ENCODE measurements at regions not wholly inside any gene's neighbourhood (a gene's known extent, or its start where the extent isn't known, plus 50 kb on each side); places are given as distances from the start of the nearest gene placed in this dataset.
"Not testable (repeated sequence)": the region's sequence is repeated elsewhere in the genome, so short reads cannot be mapped to it uniquely, and the experiment has no call there.

DNA sequence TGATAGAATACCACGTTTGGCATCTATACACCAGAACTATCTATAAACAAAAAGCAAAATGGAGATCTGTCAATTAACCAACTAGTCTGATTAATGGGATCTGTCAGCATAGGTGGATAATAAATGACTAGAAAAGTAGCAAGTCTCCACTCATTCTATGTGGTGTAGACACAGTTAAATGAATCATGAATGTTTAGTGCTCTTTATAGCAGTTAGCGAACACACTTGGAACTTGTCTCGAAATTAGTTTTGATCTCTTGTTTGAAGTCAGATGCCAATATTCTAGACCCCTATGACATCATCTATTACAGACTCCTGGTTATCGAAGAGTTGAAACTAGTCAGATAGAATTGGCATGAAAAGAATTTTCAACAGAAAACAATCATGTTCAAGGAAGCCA is 259.7 kb downstream of the AHR start:
- DNase-seq (ENCODE audit: low read depth) = no peak

DNA sequence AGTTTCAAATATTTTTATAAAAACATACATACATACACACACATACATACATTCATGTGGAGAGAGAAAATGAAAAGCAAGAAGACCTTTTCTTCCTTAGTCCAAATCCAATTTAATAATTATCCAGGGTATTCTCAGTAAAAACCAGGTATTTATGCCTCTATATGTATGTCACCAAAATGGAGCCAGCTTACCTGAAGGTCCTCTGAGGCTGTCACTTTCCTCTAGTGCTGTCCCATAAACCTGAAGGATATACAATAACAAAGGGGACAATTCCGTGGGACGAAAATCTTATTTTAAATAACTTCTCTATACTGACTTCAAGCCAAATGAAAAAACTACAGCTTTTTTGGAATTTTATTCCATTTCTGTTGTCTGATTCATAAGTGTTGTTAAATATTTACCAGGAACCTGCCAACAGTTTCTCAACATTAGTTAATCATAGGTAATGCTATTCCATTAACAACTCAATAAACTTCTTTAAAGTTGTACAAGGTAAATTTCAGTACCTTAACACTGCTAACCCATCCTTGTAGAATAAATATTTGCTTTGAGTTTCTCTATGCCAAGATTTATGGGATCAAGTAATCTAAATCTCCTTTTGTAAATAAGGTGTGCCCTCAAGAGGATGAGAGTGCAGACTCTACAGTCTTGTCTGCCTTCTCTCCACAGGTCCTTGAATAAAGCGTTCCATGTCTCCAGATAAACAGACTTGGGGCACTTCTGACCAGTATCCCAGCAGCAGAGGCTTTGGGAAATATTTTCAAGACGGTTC is 260.3 kb downstream of the AHR start:
- DNase-seq (ENCODE audit: low read depth) = no peak

DNA sequence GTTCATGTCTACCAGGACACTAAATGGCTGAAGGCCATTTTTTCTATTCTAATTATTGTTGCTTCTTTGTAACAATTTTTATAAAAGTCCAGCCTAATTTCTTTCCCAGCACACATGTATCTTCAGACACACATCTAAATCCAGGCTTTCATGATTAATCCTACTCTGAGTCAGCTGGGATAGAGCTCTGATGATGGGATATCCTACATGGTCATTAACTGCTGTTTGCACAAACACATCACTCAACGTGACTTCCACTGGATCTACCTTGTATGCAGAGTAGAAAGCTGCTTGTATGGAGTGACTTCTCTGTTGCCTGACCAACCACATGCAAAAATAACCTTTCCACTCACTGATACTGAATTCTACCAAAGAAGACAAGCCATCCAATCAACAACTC is 260.9 kb downstream of the AHR start:
- no peak for DNase-seq (ENCODE audit: low read depth)

DNA sequence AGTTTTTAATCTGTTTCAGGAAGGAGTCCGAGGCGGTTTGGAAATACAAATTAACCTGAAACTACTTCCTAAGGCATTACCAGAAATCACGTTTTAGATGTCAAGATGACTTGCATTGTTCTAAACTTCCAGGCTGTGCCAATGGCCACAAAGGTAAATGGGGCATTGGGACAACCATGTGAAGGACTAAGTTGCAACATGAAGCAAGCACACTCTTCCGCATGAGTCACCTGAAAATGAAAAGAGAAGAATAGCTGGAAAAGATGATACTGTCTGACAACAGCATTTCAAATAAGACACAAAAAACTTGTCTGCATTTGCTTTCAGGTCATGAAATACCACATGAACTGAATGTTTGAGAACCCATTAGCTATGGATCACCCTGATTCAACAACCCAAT is 262.1 kb downstream of the AHR start:
- DNase-seq (ENCODE audit: low read depth) = no peak

DNA sequence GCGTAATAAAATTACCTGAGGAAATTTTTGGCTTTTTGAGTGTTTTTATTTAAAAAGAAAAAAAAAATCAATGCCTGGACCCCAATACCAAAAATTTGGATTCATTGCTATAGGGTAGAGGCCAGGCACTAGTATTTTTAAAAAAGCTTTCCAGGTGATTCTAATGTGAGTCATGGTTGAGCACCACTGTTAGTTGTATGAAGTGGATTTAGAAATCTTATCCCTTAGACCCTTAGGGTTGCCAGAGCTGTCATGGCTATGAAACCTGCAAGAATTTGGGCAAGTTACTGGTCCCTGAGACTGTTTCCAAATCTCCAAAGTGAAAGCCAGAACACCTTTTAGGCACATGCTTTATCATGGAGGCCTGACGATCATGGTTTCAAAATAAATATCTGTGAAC is 262.5 kb downstream of the AHR start:
- no peak for DNase-seq (ENCODE audit: low read depth)

DNA sequence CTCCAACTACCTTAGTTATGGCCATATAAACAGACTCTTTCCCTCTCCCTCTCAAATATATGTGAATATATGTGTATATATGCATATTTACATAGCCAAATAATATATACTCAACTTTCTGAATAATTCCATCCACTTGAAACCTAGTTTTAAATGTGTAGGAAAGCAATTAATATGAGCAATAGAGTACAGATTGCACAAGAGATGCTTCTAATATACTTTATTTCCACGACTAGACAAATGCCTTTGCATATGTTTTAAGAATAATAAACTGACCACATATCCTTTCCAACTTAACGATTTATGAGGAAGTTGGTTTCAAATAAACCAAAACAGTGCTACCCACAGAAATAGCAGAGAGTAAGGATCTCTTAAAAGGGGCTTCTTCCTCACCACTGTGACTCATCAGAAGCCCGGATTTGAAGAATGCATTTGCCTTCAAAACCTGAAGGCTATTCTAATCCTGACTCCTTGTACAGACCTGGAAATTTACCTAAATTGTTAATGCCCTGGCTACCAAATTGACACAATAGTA is 266.3 kb downstream of the AHR start:
- DNase-seq (ENCODE audit: low read depth) = no peak

DNA sequence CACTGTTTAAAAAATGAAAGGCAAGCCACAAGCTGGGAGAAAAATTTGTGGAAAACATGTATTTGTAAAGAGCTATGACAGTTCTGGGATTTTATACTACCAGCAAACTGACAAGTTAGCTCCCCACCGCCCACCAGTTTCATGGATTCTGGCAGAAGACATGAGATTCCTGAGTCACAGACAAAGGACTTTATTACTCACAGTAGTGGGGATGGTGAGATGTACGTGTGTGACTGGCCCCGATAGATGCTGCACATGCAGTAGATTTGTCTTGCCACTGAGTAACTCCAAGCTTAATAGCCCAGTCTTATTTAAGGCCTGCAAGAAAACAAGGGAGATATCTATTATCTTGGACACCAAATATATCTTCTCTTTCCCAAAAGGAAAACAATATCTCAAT is 281.7 kb downstream of the AHR start:
- DNase-seq (ENCODE audit: low read depth) = no peak

DNA sequence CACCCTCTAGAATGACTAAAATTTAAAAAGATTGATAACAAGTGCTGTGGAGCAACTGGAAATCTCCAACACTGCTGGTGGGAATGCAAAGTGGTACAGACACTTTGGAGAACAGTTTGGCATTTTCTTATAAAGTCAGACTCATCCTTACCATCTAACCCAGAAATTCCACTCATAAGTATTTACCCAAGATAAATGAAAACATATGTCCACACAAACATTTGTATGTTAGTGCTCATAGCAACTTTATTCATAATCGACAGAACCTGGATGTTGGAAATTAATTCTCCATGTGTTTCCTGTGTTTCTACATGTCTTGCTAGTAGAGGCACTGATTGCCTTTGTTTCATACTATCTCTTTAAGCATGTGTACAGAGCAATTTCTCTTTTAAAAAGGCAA is 282.4 kb downstream of the AHR start:
- DNase-seq (ENCODE audit: low read depth) = no peak

DNA sequence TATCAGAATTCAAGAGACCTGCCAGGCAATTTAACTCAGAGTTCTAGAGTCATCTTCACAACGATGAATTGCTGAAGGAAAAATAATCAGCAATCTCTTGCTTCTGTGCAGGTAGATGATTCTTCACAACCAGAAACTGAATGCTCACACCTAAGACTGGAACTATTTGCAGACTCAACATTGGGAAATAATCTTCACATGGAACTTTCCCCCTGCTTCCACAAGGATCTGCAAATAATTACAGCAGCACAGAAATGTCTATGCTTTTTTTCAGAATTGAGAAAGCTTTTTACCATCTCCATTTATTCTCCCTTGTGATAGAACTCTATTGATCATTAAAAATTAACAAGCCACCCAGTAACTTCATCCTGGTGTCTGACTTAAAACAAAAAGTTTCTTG is 282.8 kb downstream of the AHR start:
- no peak for DNase-seq (ENCODE audit: low read depth)

DNA sequence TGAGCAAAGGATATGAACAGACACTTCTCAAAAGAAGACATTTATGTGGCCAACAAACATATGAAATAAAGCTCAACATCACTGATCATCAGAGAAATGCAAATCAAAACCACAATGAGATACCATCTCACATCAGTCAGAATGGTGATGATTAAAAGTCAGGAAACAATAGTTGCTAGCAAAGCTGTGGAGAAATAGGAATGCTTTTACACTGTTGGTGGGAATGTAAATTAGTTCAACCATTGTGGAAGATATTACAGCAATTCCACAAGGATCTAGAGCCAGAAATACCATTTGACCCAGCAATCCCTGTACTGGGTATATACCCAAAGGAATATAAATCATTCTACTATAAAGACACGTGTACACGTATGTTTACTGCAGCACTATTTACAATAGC is 284.2 kb downstream of the AHR start:
- not testable (repeated sequence) for DNase-seq (ENCODE audit: low read depth)

DNA sequence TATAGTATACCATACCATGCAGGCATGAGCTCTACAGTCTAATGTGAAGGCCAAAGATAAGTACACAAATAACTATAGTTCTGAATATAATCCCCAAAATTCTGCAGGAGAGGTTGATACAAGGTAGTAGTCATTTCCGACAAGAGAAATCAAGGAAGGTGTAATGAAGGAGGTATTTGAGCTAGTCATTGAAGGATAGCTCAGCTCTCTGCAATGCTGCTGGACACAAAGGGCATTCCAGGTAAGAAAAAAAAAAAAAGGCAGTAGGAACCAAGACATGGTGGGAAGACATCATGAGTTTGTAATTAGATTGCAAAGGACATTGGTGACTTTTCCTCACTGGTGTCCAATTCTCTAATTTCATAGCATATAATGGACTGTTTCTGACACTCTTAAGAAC is 285.3 kb downstream of the AHR start:
- DNase-seq (ENCODE audit: low read depth) = no peak

DNA sequence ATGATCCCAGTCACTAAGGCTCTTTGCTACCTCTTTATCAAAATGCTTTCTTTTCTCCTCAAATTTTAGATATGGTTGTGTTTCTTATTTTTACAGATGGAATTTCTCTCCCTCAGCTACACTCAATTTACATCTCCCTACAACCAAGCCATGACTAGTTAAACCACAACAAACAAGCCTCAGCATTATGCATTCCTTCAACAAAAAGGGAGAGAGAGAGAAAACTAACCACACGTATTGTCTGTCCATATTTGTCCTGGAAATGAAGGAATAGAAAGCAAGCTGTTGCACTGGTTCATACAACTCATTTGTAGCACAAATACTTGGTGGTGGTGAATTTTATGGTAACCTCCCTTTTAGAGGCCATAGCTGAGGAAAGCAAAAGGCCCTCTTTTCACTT is 286.4 kb downstream of the AHR start:
- no peak for DNase-seq (ENCODE audit: low read depth)

DNA sequence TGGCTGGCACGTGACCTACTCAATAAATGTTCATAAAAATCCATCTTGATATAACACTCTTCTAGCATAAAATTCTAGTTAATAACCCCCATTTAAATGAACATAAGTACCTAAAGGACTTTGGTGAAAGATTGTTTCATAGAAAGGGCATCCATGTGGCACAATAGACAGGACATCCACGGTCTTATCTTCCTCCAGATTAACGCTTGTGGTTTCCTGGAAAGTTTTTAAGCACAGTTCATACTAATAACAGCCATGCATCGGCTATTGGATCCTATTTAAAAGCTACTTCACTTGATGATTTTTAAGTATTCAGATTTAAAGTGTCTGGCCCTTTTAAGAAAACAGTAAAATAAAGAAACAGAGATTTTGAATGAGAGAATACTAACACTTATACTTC is 288.3 kb downstream of the AHR start:
- no peak for DNase-seq (ENCODE audit: low read depth)

DNA sequence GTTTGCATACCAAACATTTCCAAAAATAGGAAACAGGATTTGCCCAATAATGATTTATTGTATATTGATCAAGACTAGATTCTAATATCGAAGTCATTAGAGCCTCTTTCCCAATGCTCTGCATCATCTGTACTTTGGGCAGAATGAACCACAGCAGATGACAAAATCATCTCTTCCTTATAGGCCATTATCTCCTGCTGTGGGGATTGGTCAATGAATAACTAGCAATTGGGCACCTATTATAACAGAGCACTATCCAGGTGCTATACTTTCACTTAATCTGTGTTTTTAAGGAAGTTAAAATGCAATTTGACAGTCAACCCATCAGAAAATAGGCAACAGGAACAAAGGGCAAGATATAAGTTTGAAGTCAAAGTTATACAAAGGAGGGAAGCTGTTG is 290.3 kb downstream of the AHR start:
- DNase-seq (ENCODE audit: low read depth) = no peak

DNA sequence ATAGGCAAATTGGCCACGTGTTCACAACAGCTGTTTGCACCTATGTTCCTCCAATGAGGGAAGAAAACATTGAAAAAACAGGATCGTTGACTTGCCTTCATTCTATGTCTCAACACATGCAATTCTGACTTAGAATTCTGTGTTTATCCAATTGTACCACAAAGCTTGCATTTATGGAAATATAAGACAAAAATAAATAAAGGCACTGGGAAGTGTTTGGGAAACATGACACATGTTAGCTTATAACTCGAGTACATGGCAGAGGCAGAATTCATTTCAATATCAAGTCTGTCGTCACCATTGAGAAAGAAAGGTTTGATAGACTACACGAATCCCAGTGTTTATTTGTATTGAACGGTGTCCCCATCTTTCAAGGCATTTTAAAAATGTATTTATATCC is 291.2 kb downstream of the AHR start:
- no peak for DNase-seq (ENCODE audit: low read depth)

DNA sequence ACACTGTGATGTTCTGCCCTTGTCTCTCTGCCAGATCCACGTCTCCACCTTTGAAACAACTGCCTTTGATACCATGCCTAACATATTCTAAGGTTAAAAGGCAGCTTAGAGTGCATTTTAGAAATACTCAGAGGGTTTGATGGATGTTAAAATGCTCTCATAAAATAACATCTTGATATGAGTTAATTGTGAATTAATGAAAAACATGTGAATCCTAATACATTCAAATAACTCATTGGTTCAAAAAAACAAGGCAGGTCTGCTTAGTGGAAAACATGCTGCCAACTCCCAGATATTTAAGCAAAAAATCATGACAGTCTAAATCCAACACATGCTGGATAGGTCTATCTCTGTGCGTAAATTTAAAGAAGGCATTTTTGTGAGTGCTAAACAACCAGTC is 291.8 kb downstream of the AHR start:
- no peak for DNase-seq (ENCODE audit: low read depth)

DNA sequence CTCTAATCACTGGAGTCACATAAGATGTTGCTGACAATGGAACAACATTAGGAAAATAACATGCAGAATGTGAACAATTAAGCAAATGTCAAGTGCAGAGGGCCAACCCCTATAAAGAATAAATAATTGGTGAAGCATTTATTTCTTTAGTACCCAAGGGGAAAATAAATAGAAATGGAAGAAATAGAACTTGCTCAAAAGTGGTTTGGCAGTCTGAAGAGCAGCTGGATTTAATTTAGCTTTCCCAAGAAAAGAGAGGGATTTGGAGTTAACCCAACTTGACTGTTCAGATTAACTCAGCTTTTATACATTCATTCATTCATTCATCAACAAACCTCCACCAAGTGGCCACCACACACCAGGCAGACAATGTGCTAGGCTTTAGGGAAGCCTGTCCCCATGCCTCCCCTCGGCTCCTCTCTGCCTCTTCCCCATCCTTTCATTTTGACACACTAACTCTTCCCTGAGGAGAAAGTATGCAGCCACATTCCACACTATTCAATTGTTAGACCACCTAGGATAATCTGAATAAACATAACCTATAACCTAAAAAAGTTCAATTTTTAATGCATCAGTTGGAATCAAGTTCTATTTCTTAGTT is 295.5 kb downstream of the AHR start:
- no peak for DNase-seq (ENCODE audit: low read depth)

DNA sequence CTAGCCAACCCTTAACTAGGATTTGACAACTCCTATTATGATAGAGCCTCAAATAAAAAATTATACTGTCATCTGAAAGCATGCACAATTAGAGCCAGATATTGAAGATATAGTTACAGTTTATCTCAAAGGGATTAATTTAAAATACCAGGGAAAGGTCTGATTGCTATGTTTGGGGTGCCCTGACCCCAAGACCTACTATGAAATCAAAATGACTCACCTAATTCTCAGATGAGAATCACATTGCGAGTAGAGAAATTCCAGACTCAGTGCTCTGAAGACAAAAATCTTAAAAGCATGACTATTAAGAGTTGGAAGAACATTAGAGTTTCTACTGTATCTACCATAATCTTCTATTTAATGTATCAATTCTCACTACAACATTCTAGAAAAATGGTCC is 297.1 kb downstream of the AHR start:
- DNase-seq (ENCODE audit: low read depth) = no peak

DNA sequence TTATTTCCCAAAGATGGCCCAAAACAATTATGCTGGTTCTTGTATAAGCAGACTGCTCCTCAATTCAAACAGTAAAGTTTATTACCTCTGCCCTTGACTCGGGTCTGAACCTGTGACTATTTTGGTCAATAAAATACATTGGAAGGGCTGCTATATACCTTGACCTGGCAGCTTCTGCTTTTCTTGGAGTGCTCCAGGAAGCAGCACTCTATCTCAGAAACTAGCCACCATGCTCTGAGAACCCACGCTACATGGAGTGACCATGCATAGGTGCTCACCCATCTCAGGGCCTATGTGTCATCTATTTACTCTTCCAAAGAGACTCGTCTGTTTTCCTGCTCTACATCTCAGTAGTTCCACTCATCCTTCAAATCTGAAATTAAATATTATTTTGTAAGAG is 299.9 kb downstream of the AHR start:
- no peak for DNase-seq (ENCODE audit: low read depth)

DNA sequence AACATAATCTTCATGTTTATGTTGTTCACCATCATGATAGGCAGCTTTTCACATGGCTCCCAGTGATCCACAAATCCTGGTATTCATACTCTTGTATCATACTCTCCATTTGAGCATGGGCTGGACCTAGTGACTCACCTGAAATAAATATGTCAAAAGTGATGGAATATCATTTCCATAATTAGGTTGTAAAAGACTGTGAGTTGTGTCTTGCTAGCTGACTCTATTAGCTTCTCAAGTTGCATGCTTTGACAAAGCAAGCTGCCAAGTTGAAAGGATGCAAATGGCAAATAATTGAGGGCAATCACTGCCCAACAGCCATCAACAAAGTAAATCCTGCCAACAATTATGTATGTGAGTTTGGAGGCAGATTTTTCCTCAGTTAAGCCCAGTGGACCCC is 300.4 kb downstream of the AHR start:
- DNase-seq (ENCODE audit: low read depth) = no peak

DNA sequence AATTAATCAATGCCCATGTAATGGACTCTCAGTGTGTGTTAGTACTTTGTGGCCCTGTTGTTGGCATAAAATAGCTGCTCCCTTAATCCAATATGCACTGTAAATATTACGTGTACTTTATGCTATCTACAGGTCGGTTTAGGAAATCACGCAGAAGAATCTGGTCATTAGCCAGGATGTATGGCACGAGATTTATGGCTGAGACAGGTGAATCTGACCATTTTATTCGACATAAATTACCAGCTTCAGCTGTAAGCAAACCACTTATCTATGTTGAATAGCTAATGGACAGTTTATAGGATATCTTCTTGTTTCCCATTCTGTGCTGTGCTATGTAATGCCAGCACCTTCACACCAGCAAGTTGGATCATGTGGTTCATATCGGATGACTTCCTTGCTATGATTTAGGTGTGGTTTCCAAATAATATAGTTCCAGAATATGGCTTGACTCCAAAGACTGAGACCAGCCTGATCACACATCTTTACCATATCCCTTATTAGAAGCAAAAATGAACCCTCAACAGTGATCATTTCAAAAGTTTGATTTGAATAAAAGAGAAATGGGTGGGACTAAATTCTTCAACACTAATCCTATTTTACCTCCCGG is 301.4 kb downstream of the AHR start:
- no peak for DNase-seq (ENCODE audit: low read depth)

DNA sequence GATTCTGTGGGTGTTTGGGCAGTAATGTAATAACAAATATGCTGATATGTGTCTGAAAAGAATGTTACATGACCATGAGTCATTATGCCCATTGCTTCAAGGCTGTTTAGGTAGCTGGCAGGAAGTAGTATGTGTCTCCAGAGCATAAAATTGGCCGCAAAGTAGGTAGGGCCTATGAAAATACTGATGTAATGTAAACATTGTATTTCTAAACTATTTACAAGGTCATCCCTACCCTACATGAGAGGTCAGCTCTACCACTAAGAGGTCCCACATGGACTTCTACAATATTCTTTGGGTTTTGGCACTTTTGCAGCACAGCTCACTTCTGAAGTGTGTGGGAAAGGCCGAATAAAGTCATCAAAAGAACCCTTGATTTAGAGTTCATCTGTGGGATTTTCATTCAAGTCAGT is 301.9 kb downstream of the AHR start:
- peak; percentile 89 for DNase-seq (ENCODE audit: low read depth)

DNA sequence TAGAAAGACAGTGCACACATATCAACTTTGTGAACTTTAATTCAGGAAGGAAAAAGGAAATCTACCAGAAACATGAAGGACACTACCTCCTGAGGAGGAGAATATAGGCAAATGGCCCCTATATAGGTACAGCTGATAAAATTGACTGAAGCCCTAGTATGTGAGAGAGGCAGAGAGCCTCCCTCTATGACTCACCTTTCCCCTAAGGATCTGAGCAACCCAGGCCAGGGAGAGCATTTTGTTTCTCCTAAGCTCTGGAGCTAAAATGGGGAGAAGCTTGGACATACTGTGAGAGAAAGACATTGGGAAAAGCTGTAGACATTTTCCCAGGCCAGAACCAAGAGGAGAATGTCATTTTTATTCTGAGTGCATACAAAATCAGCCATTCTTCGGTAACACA is 303.5 kb downstream of the AHR start:
- no peak for DNase-seq (ENCODE audit: low read depth)

Data from HS-27A (cell line).